ENCODE measurements at regions not wholly inside any gene's neighbourhood (a gene's known extent, or its start where the extent isn't known, plus 50 kb on each side); places are given as distances from the start of the nearest gene placed in this dataset.

DNA sequence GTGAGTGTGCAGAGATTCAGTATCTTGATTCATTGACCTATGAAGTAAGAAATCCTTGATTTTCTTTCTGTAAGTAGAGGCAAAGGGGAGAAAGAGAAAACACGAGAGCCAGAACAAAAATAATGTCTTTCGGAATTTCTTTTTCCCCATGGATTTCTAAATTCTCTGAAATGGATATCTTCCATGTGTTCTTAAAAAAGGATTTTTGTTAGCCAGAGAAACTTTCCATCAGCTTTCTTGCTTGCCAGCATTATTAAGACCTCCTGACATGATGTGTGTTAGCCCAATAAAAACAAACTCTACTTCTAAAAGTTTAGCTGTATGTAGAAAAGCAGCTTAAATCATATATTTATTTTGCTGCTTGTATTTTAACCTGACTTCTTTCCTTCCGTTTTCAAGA lies 122.3 kb upstream of the AADACL2 start:
- no peaks in the 10 kb centered on the region for H3K4me1 Mint-ChIP-seq (ENCODE audit: unreplicated experiment)
- TF ChIP-seq, protein P1, sequence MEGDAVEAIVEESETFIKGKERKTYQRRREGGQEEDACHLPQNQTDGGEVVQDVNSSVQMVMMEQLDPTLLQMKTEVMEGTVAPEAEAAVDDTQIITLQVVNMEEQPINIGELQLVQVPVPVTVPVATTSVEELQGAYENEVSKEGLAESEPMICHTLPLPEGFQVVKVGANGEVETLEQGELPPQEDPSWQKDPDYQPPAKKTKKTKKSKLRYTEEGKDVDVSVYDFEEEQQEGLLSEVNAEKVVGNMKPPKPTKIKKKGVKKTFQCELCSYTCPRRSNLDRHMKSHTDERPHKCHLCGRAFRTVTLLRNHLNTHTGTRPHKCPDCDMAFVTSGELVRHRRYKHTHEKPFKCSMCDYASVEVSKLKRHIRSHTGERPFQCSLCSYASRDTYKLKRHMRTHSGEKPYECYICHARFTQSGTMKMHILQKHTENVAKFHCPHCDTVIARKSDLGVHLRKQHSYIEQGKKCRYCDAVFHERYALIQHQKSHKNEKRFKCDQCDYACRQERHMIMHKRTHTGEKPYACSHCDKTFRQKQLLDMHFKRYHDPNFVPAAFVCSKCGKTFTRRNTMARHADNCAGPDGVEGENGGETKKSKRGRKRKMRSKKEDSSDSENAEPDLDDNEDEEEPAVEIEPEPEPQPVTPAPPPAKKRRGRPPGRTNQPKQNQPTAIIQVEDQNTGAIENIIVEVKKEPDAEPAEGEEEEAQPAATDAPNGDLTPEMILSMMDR (conservative IDR thresholded peaks at IDR 0.05) = no peak
- no peak for DNase-seq (ENCODE audit: extremely low spot score, unreplicated experiment)
- no peak overlapping the region for H3K4me3 Mint-ChIP-seq
- H3K36me3 Mint-ChIP-seq = no peaks in the 10 kb centered on the region
- H3K27ac Mint-ChIP-seq = no peak overlapping the region
- H3K27me3 Mint-ChIP-seq = no peaks in the 10 kb centered on the region
- no peaks in the 10 kb centered on the region for H3K9me3 Mint-ChIP-seq

DNA sequence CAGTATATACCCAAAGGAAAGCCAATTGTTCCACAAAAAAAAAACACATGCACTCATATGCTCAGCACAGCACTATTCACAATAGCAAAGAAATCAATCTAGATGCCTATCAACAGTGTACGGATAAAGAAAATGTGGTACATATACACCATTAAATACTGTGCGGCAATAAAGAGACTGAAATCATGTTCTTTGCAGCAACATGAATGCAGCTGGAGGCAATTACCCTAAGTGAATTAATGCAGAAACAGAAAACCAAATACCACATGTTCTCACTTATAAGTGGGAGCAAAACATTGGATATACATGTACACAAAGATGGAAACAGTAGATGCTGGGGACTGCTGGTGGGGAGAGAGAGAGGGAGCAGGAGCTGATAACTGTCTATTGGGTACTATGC lies 124.2 kb upstream of the AADACL2 start:
- Mint-ChIP-seq H3K9me3 (no peaks in the 10 kb centered on the region), H3K27me3 (no peaks in the 10 kb centered on the region), H3K4me1 (ENCODE audit: unreplicated experiment) (peaks cover 5% of the 10 kb centered on the region), H3K27ac (no peak overlapping the region), H3K36me3 (no peaks in the 10 kb centered on the region), H3K4me3 (no peak overlapping the region)
- DNase-seq (ENCODE audit: extremely low spot score, unreplicated experiment) = no peak
- TF ChIP-seq, protein P1 (conservative IDR thresholded peaks at IDR 0.05) = no peak

- TF ChIP-seq, protein P1 (conservative IDR thresholded peaks at IDR 0.05) = no peak
- H3K4me1 Mint-ChIP-seq (ENCODE audit: unreplicated experiment) = peaks cover 5% of the 10 kb centered on the region
- no peak for DNase-seq (ENCODE audit: extremely low spot score, unreplicated experiment)
- H3K4me3 Mint-ChIP-seq = no peak overlapping the region
- no peaks in the 10 kb centered on the region for H3K36me3 Mint-ChIP-seq
- no peak overlapping the region for H3K27ac Mint-ChIP-seq
- H3K9me3 Mint-ChIP-seq = no peaks in the 10 kb centered on the region
- no peaks in the 10 kb centered on the region for H3K27me3 Mint-ChIP-seq
Measured at GRCh38 chr3:151604891-151605290, 128.8 kb upstream of the AADACL2 start.

GRCh38 chr3:151600783-151601182 lies 132.9 kb upstream of the AADACL2 start:
- Mint-ChIP-seq H3K9me3 (no peaks in the 10 kb centered on the region), H3K27me3 (no peaks in the 10 kb centered on the region), H3K36me3 (no peaks in the 10 kb centered on the region), H3K4me3 (no peak overlapping the region), H3K4me1 (ENCODE audit: unreplicated experiment) (peaks cover 5% of the 10 kb centered on the region), H3K27ac (no peak overlapping the region)
- TF ChIP-seq, protein P1 (conservative IDR thresholded peaks at IDR 0.05) = no peak
- no peak for DNase-seq (ENCODE audit: extremely low spot score, unreplicated experiment)

DNA sequence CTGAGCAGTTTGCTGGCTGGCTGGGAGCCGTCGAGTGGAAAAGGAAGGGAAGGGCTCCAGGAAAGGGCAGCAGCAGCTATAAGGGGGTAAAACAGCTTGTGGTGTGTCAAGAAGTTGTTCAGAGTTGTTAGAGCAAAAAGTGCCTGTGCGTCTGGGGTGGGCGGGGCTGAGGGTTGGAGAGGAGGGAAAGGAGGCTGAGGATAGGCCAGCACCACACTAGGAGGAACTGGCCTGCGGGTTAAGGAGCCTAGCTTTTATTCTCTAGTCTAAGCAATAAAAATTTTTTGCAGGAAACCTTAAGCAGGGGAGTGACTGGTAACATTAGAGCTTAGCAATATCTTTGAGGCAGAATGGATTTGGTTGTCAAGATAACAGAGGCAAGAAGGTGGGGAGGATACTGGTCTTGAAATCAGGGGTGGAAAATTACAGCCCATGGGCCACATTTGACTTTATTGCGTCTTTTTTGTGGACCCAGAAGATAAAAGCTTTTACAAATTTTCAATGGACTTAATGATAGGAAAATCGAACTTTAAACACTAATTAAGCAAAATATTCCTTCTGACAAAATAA lies 134.5 kb upstream of the AADACL2 start:
- TF ChIP-seq, protein P1 (conservative IDR thresholded peaks at IDR 0.05) = no peak
- Mint-ChIP-seq H3K4me1 (ENCODE audit: unreplicated experiment) (no peaks in the 10 kb centered on the region), H3K9me3 (no peaks in the 10 kb centered on the region), H3K4me3 (no peak overlapping the region), H3K36me3 (no peaks in the 10 kb centered on the region), H3K27me3 (no peaks in the 10 kb centered on the region), H3K27ac (no peak overlapping the region)
- DNase-seq (ENCODE audit: extremely low spot score, unreplicated experiment) = no peak

GRCh38 chr3:151596940-151597339 lies 136.1 kb upstream of the IGSF10 start:
- Mint-ChIP-seq H3K4me3 (no peak overlapping the region), H3K9me3 (no peaks in the 10 kb centered on the region), H3K27ac (no peak overlapping the region), H3K36me3 (no peaks in the 10 kb centered on the region), H3K4me1 (ENCODE audit: unreplicated experiment) (peaks cover 5% of the 10 kb centered on the region), H3K27me3 (no peaks in the 10 kb centered on the region)
- TF ChIP-seq, protein P1 (conservative IDR thresholded peaks at IDR 0.05) = no peak
- DNase-seq (ENCODE audit: extremely low spot score, unreplicated experiment) = no peak

Data from type B pancreatic cell (in vitro differentiated cells).